Kidney capillary endothelial cell (primary cell): ENCODE measurements at regions not wholly inside any gene's neighbourhood (a gene's known extent, or its start where the extent isn't known, plus 50 kb on each side); places are given as distances from the start of the nearest gene placed in this dataset.

Experiments used
- DNase-seq: peaks from one replicate; pipeline ENCODE4 v3.0.0-alpha.2; 2018; ENCODE audit warnings: low spot score

DNA sequence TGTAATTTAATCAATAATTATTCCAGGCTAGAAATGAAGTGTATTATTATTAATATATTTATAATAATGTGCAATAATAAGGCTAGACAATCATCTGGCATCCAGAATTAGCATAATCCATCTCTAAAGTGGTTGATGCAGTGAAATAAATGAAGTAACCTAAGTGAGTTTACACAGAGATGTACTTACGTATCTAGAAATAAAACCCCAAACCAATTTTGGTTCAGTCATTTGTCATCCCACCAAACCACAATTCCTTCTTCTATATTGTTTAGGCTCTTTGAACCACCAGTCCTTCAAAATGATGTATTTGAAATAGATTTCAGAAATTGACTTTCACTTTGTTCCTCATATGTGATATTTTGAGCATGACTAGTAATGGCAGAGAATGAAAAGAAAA is 247.6 kb upstream of the MIR17HG start:
- DNase-seq = no peak

DNA sequence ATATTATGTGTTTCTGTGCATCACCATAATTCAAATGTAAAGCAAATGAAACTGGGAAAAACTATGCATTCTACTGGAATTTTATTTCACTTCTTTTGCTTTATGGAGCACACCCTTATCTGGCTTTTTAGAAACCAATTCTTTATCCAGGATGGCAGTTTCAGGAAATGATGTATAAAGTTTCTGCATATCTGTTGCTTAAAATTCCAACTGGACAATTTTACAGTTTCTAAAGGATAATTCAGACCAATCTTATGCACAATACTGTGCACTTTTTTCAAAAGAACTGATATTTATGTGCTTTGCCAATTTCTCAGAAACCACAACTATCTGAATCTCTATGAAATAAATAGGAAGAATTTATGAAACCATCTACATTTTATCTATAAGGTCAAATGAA is 246.5 kb upstream of the MIR17HG start:
- DNase-seq = no peak

DNA sequence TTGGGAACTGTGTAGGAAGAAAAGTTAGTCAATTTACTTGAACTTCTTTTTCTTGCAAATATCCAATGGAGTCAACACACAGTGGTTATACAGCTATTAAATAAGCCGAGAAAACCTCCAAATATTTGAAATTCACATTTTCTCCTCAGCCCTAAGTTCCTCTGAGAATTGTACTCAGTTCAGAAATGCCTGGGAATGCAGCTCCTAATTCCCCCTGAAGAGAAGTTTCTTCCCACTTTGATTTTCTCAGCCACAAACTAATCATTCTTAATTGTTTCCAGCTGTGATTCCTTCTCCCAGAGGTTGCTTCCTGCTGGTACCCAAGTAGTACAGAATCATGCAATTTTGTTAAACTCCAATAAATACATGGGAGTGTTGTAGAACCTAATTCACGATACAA is 246.1 kb upstream of the MIR17HG start:
- DNase-seq = no peak

DNA sequence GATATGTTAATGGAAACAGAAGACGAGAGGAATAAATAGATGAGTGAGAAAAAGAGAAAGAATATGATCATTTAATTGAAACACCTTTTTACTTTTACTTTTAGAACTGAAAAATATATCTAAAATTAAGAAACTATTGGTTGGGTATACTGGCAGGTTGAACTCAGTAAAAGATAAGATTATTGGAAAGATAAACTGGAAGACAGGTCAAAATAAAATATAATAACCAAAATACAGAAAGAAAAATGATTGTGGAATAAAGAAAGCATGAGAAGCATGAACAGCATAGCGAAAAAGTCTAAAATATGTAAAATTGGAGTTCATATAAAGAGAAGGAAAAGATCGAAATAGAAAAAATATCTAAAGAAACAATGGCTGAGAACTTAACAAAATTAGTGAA is 242.2 kb upstream of the MIR17HG start:
- DNase-seq = no peak

DNA sequence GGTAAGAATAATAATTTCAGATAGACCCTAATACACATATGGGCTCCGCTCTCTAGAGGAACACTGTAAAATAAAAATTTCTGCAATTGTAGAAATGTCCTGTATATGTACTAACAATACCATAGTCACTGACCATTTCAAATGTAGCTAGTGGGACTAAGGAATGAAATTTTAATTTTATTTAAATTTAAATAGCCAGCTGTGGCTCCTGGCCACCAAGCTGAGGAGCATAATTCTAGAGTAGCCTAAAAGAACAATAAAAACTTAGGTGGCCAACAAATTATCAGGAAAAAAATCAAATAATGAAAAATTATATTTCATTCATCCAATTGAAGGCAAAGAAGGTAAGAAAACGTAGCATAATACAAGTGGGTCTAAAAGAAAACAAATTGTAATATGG is 240.9 kb upstream of the MIR17HG start:
- DNase-seq = no peak

DNA sequence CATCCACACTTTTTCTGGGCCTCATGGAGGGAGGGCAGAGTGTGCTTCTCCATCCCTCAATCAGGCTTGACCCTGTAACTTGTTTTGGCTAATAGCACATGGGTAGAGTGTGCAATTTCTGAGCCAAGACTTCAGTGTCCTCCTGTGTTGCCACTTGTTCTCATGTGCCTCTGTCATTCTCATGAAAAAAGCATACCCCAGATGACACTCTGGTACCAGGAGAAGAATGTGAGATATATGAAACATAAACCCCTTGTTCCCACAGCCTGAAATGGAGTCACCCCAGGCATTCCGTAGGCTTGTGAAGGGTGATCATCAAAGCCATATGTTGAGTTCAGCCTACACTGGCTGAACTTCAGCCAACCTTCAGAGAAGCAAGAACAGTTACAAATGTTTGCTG is 239.2 kb upstream of the MIR17HG start:
- DNase-seq = no peak

DNA sequence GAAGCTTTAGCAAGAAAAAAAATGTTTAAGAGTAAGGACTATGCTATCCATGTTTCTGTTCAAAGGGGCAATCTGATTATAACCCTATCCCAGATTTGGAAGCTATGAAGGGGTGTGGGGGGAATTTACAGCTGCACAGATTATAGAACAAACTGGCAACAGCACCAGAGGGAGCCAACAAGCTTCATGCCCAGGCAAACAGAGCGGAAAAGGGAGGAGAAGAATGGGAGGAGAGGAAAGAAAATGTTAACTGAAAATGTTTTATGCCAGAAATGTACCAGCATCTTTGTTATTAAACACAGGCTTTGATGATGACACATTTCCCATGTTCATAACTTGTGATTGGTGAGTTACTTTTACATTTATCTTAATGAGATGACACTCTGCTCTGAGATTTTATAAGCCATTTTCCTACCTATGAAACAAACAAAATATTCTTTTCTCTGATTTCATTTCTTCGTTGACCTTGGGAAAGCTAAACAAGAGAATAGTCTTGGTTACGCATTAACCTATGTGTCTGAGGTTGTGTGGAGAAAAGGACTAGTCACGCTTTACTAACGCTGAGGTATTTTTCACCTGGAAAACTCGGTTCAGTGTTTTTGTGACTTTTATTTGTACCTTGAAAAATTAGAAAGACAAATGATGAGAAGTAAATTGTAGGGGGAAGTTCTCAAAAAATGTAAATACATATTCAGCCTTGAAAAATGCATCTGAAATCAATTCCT is 235.8 kb upstream of the MIR17HG start:
- DNase-seq = no peak

DNA sequence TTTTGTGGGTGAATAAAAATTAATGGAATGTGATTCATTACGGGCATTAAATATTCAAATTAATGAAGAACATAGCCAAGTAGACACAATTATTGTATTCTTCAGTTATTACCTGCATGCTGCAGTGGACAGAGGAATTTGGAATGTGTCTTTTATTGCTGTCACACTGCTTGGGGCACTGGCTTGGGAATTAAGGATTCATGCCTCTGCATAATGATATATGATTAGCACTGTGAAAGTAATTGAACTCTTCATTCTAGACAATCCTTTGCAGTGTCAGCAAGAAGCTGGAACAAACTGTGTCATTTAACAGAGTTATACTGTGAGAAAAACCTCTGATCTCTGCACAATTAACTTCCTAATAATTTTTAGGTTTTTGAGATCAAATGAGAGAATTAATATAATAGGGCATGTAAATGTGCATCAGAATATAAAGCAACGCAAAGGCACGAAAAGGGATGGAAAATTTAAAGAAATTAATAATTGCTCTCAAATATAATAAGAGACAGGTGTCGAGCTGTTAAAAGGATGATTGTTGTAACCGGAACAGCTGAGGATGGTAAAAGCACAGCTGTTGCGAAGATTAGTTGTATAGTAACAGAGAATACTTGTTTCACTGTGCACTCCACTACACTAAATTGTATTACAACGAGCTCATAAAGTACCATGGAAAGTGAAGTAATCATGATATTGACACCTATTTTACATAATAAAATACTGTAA is 235.1 kb upstream of the MIR17HG start:
- no peak for DNase-seq

DNA sequence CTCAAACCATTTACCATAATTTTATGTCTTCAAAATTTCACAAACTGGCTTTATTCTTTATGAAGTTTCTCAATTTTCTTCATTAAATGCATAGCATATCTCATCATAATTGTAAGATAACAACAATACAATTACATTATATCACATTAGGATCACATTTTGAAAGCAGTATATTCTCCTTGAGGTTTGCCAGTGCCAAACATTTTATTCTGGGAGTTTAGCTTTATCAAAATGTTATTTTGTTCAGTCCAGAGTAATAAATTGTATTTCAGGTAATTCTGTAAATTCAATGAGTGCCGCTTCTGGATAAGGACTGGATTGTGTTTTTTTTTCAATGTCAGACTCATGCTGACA is 234.6 kb upstream of the MIR17HG start:
- no peak for DNase-seq

DNA sequence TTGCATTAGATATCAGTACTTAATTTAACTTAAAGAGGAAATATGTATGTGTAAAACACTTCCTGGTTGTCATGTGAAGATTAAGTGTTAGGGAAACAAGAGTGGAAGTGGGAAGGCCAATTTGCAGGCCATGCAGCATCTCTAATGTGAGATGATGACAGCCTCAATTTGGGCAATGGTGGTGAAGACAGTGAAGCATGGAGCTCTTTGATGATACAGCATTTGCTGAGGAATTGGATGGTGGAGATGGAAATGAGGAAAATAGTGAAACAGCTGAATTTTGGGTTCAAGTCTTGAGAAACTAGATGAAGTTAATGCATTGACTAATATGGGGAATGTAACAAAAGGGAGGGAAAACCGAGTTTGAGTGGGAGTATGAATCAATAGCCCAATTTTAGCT is 231.7 kb upstream of the MIR17HG start:
- DNase-seq = no peak

DNA sequence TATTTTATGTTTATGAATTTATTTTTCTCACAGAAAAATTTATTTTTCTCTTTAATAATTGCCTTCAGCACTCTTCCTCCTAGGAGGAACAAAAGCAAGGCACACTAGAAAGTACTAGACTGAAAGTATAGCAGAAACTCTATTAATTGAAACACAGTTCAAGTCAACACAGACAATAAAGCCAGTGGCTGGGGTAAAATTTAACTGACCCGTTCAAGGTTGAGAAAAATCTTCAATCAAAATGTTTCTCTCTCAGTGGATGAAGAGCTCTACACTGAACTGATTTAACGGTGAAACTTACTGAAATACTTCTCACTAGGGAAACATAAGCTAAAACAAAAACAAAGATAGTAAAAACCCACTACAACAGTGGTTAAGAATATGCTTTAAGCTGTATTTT is 230.1 kb upstream of the MIR17HG start:
- DNase-seq = no peak

DNA sequence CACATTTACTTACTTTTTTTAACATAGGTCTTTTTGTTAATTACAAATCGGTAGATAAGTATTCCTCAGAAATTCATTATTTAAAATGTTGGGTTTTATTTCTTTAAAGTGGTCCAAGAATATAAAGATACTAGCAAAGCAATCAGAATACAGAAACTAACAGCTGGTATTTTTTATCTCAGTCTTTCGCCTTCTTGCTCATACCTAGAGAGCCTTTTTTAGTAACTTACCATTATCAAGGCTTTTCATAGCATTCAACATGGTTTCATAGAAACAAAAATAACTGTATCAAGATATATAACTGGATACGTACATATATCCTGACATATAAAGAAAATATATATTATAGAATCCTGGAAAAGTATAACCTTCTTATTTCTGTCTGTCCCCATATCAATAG is 227.8 kb upstream of the MIR17HG start:
- no peak for DNase-seq

DNA sequence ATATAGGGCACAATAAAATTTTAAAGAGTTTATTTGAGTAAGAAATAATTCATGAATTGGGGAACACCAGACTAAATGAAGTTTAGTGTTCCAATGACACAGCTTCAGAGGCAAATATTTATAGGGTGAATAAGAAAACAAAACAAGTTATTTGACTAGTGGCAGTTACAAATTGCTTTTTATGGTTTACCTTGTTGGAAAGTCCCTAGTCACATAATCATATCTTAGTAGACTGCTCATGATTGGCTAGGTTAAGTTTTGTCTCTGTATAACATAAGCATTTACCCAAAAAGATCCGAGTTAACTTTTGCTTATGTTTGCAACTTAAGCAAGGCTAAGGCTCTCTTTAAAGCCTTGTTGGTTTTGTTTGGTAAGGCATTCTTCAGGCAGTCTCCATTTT is 224.7 kb upstream of the MIR17HG start:
- no peak for DNase-seq

DNA sequence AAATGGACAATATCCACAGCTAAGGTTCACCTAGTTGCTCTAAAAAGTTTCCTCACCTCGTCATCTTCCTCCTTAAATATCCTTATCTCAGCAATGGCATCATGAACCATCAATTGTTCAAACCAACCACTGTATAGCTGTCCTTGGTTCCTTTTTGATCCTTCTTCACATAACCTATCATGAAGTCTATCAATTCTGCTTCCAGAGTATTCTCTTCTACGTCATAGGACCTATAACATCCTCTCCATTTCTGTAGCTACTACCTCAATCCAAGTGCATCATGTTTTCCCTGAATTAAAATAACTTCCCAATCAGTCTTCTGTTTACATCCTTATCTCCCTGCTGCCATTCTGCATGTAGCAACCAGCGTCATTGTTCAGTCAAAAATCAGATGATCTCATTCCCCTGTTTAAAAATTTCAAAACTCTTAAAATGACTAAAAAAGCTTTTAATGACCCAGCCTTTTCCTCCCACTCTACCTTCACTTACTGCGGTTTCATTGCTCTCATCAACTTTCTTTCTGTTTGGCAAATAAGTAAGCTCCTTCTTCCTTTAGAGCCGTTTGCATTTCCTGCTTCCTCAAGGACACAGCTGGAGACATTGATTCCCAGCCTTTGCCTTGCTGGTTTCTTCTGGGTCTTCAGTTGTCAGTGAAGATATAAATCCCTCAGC is 223.9 kb upstream of the MIR17HG start:
- no peak for DNase-seq

DNA sequence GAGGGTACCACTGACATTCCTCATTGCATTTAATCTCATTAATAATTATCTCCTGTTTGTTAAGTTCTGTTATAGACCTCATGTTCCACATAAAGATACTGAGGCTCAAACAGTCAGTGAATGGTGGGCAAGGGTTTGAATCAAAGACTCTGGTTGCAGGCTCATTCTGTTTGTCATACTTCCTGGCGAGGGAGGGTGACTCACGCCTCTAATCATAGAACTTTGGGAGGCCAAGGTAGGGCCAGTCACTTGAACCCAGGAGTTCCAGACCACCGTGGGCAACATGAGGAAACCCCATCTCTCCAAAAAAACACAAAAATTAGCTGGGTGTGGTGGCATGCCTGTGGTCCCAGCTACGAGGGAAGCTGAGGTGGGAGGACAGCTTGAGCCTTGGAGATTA is 220.7 kb upstream of the MIR17HG start:
- DNase-seq = peak; percentile 15

DNA sequence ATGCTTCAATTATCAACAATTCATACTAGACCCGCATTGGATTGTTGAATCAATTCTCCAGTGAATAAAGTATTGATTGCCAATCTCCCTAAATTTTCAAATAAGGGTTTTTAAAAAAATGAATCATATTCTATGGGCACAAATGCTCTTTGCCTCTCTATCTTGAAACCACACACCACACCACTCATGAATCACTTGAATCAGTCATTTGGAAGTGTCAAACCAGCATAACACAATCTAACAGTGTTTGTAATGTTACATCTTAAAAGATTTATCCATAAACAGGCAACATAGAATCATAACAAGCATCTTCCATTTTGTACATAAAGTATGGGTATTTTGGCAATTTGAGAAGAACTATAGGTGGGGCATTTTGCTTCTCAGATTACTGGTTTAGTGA is 219.5 kb upstream of the MIR17HG start:
- no peak for DNase-seq

DNA sequence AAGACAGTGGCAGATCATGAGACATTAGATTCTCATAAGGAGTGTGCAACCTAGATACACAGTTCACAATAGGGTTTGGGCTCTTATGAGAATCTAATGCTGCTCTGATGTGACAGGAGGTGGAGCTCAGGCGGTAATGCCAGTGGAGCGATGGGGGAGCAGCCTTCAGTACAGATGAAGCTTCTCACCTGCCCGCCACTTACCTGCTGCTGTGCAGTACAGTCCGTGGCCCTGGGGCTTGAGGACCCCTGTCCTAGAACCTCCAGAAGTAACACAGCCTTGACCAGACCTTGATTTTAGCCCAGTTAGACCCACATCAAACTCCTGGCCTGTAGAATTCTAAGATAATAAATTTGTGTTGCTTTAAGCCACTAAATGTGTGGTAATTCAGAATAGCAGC is 215.1 kb upstream of the MIR17HG start:
- DNase-seq = no peak

DNA sequence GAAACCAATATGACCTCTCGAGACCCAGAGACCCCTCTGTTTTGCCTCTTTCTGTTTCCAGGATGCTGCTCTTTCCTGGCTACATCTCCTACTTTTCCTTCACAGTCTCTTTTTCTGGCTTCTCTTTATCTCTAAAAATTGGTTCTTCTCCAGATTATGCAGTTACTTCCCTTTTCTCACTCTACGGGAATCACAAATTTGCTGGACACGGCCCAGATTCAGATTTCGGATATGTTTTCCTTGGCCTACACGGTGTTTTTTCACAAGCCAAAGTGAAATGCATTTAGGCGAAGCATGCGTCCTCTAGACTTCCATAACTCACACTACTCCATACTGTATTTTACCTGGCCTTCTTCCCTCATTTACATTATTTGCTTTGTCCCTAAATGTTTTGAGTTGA is 214.7 kb upstream of the MIR17HG start:
- DNase-seq = no peak

DNA sequence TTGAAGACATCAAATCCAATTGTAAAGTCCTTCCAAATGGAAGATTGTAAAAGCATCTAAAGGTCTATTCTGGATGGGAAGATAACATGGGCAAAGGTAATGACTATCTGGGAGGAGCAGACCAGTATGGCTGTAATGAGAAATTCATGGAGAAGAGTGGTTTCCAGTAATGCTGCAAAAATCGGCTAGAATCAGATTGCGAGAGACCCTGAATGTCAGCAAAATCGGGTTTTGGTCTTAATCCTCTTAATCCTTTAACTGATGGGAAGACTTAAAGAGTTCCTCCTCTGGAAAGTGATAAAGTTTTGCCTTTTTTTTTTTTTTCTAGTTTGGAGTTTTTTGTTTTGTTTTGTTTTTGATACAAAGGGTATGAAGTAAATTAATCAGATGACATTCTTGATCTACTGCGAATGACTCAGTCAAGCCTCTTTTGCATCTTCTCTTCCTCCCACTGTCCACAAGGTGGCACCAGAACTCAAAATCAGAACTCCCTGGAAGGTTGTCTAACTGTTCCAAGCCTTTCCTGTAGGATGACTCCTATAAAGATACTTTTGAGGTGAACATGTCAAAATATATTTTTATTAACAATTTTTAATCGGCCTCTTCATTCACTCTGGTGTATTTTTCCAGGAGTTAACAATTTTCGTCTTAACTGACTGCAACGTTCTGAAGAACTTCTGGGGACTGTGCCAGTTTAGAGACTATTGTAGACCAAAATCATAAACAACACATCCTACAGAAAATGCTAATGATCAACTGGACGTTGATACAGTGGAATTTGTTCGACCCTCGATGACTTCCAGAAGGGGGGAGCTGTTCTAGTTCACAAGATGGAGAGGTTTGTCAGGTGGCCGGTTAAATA is 213.3 kb upstream of the MIR17HG start:
- peak; percentile 73 for DNase-seq

DNA sequence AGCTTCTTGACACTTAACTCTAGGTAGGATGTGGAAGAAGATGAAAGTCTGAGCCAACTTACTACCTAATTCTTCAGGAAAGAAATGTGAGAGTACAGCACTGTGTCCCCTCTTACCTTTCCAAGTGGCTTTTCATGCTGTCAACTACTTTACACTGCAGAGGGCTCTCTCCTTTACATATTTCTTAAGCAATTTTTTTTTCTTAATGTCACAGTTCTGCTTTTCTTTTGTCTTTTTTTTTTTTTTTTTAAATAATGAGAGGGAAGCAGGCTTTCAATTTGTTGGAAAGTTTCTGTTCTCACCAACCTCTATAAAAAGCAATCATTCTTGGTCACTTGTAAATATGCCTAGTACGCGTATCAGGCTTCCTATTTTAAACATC is 212.7 kb upstream of the MIR17HG start:
- DNase-seq = no peak

DNA sequence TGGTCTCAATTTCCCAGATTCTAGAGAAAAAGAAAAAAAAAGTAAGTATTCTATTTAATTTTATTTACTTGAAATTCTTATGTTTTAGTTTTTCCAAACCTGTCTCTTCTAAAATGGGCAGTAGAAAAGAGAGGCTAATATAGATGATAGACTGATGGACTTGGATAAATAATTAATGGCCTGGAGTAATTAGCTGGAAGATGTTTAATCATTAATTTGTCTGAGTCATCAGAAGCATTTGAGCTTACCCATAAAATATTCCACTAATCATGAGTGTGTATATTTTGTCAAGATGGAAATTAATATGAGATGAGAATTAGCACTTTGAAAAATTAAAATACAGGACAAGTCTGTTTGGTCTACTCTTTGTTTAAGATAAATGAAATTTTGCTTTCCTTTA is 212.1 kb upstream of the MIR17HG start:
- no peak for DNase-seq

DNA sequence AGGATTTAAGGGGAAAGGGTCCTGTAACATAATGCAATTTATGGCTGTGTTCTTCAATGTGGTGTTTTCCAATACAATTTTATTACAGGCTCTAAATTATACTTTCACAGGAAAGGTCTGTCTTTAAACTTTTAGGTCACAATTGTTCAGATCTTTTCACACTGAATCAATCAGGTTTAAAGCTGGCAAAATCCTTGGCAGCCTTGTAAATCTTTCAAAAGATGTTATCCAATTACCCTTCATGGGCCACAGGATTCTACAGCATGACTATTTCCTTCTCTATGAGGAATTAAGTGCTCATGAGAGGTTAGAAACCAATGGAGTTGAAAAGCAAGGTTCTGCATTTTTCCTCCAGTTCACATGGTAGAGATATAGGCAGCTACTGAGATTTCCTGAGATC is 211.5 kb upstream of the MIR17HG start:
- no peak for DNase-seq

DNA sequence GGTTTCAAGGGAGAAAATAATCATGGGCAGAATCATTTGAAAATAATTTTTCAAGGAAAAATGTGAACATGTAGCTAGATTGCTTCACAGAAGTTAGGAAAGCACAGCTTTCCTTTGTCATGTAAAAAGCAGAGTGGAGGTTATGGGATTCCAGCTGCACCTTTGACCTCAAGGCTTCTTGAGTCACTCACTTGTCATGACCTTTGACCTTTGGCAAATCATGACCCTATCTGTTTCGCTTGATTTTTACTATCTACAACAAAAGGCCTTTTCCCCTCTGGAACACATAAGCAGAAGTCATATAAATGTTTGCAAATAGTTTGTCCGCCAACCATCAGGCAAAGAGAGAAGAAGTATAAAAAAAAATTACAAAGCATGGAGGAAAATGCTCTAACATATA is 210.7 kb upstream of the MIR17HG start:
- no peak for DNase-seq
